ENCODE measurements at regions not wholly inside any gene's neighbourhood (a gene's known extent, or its start where the extent isn't known, plus 50 kb on each side); places are given as distances from the start of the nearest gene placed in this dataset.
"Not testable (repeated sequence)": the region's sequence is repeated elsewhere in the genome, so short reads cannot be mapped to it uniquely, and the experiment has no call there.

DNA sequence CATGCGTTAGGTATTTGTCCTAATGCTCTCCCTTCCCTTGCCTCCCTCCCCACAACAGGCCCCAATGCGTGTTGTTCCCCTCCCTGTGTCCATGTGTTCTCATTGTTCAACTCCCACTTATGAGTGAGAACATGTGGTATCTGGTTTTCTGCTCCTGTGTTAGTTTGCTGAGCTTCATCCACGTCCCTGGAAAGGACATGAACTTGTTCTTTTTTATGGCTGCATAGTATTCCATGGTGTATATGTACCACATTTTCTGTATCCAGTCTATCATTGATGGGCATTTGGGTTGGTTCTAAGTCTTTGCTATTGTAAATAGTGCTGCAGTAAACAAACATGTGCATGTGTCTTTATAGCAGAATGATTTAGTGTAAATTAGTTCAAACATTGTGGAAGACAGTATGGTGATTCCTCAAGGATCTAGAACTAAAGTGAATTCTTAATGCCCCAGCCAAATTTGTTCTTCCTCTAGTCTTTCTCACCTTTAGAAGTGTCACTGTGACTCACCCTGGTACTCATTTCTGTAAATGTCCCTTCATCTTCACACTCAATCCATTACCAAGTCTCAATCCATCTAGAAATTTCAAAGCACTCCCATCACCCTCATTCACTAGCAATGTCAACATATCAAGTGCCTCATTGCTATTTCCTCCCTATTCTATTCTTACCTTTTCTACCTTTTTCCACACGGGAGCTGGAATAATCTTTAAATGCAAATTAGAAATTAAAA is 123.9 kb downstream of the MREG start:
- H3K4me3 ChIP-seq (ENCODE audit: low read depth, low read length) = not testable (repeated sequence)

DNA sequence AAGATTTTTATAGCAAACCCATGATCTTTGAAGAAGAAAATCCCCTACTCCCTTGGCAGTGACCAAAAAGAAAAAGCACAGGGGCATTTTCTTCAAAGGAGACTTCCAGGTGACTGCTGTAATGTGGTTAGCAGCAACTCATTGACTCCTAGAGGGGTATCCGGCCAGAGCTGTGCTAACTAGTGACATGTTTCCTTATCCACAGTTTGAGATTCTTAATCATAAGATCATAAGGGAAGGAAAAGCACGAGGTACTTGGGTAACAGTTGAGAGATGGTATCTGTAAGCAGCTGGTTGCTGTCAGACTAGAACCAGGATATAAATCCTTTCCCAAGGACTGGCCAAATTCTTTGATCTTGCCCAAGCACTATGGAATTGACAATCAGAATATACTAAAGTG is 124.7 kb downstream of the MREG start:
- H3K4me3 ChIP-seq (ENCODE audit: low read depth, low read length) = no peak overlapping the region
- TF ChIP-seq, protein P1, sequence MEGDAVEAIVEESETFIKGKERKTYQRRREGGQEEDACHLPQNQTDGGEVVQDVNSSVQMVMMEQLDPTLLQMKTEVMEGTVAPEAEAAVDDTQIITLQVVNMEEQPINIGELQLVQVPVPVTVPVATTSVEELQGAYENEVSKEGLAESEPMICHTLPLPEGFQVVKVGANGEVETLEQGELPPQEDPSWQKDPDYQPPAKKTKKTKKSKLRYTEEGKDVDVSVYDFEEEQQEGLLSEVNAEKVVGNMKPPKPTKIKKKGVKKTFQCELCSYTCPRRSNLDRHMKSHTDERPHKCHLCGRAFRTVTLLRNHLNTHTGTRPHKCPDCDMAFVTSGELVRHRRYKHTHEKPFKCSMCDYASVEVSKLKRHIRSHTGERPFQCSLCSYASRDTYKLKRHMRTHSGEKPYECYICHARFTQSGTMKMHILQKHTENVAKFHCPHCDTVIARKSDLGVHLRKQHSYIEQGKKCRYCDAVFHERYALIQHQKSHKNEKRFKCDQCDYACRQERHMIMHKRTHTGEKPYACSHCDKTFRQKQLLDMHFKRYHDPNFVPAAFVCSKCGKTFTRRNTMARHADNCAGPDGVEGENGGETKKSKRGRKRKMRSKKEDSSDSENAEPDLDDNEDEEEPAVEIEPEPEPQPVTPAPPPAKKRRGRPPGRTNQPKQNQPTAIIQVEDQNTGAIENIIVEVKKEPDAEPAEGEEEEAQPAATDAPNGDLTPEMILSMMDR (IDR thresholded peaks at IDR 0.05; ENCODE audit: borderline replicate concordance, insufficient read depth, low read depth, low read length) = no peak

DNA sequence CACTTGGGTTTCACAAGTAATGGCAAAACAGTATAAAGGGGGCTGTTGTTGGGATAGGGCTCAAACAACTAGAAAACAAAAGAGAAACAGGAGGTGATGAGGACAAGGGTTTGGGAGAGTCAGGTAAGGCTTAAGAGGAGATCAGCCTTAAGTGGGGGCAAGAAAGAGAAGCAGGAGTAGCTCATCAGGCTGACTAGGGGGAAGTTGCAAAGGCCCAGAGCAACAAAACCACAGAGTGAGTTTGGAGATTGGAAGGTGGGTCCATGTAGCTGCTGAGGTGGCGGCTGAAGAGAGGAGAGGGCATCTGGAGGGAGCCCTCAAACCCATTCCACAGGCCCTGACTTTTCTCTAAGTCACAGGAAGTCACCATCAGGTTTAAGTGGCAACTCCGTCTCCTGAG is 126.0 kb downstream of the MREG start:
- TF ChIP-seq, protein P1 (IDR thresholded peaks at IDR 0.05; ENCODE audit: borderline replicate concordance, insufficient read depth, low read depth, low read length) = no peak
- no peak overlapping the region for H3K4me3 ChIP-seq (ENCODE audit: low read depth, low read length)

DNA sequence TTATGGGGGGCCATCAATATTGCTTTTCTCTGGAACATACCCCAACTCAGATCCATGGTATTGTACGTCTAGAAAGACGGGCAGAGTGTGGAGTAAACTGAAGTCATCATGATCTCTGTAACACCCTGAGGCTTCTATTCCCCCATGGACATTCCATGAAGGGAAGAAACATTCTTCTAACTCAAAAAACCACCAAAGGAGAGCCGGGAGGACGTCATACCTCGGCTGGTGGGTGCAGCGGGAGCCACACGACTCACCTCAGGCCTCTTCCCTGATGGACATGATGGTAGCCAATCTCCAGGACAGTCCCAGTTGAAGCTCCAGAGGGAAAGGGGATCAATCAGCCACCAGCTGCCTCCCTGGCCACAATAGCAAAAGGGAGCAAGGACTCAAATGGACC is 127.3 kb downstream of the MREG start:
- TF ChIP-seq, protein P1 (IDR thresholded peaks at IDR 0.05; ENCODE audit: borderline replicate concordance, insufficient read depth, low read depth, low read length) = no peak

DNA sequence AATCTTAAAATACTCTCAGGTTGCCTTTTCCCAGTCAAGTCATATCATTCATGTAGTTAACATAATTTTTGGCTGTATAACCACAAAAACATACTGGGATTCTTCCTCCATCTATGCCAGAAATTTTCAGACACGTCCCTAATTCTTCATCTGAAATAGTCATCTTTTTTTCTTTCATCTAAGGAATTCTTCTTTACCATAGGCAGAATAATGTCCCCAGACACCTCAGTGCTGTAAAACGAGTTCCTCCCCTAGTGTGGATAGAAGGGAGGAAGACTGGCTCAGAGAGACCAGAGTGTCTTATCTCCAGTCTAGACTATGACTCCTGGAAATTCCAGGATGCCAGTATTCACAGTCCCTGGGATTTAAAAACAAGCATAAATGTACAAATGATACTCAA is 127.8 kb downstream of the MREG start:
- no peak overlapping the region for H3K4me3 ChIP-seq (ENCODE audit: low read depth, low read length)
- TF ChIP-seq, protein P1 (IDR thresholded peaks at IDR 0.05; ENCODE audit: borderline replicate concordance, insufficient read depth, low read depth, low read length) = no peak

More for the DNA sequence above, 127.3 kb downstream of the MREG start:
- H3K4me3 ChIP-seq (ENCODE audit: low read depth, low read length) = no peak overlapping the region

DNA sequence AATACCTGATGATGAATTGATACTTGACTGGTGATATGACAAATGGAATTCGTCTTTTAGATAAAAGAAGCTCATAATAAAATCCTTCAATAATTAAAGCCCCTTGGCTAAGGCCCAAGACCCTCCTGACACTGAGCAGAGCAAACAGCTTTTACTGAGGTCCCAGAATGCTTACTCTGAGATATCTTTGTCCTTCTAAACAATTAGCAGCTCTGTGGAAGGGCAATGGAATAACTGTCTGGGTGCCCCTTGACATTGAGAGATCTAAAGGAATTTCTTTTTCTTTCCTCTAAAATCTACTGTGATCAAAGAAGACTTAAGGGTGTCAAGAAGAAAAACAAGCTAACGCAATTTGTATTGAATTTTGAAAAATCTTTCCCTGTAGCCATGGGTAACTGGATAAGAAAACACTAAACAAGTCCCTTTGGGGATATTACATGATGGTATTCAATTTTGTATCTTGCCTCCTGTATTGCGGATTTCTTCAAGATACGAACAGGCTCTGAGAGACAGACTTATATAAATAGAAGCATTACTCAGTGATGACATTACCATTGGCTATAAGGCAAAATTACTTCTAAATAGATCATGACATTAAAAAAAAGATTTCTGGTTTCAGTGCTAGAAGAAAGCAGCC is 128.8 kb downstream of the MREG start:
- TF ChIP-seq, protein P1 (IDR thresholded peaks at IDR 0.05; ENCODE audit: borderline replicate concordance, insufficient read depth, low read depth, low read length) = no peak

DNA sequence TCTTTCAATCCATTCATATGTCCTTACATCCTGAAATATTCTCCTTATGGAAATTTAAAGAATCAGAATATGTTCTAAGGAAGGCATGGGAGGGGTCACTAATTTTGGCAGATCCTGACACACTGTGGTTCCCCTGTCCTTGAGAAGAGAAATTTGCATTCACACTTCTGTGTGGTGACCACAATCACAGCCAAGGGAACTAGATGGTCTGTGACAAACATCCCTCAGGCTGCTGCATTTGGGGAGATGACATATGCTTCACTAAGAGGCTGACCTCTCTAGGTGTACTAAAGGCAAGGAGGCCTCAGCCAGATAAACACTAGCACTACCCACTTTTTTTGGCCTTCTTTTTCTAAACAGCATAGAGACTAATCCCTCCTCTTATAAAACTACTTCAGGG is 129.6 kb downstream of the MREG start:
- no peak overlapping the region for H3K4me3 ChIP-seq (ENCODE audit: low read depth, low read length)
- TF ChIP-seq, protein P1 (IDR thresholded peaks at IDR 0.05; ENCODE audit: borderline replicate concordance, insufficient read depth, low read depth, low read length) = no peak

More for the DNA sequence above, 128.8 kb downstream of the MREG start:
- no peak overlapping the region for H3K4me3 ChIP-seq (ENCODE audit: low read depth, low read length)
